Ammon's horn (tissue), 1 donor: ENCODE measurements at regions not wholly inside any gene's neighbourhood (a gene's known extent, or its start where the extent isn't known, plus 50 kb on each side); places are given as distances from the start of the nearest gene placed in this dataset.
A peak's percentile ranks its signal among the peaks of the same experiment; 100 is the strongest.
"Not testable (repeated sequence)": the region's sequence is repeated elsewhere in the genome, so short reads cannot be mapped to it uniquely, and the experiment has no call there.

ENCODE experiments used
- DNase-seq: peaks from one replicate; pipeline ENCODE4 v3.0.0-alpha.2; 2016; ENCODE audit warnings: low spot score

- DNase-seq, result no peak
Measured at GRCh38 chr1:172717722-172718465, 59.0 kb downstream of the FASLG start.

- no peak for DNase-seq
Measured at GRCh38 chr1:172719066-172719627, 60.2 kb downstream of the FASLG start.

GRCh38 chr1:172719694-172720138 lies 60.8 kb downstream of the FASLG start:
- no peak for DNase-seq

- DNase-seq, result no peak
Measured at GRCh38 chr1:172720339-172720738, 61.4 kb downstream of the FASLG start.

- DNase-seq, result no peak
Measured at GRCh38 chr1:172723251-172723650, 64.3 kb downstream of the FASLG start.

GRCh38 chr1:172724232-172724631 lies 65.3 kb downstream of the FASLG start:
- no peak for DNase-seq

GRCh38 chr1:172724765-172725613 lies 66.1 kb downstream of the FASLG start:
- DNase-seq, result no peak

GRCh38 chr1:172726740-172727139 lies 67.8 kb downstream of the FASLG start:
- DNase-seq, result no peak

GRCh38 chr1:172727275-172727857 lies 68.5 kb downstream of the FASLG start:
- no peak for DNase-seq

- DNase-seq, result no peak
Measured at GRCh38 chr1:172727956-172728603, 69.2 kb downstream of the FASLG start.

GRCh38 chr1:172728705-172729104 lies 69.8 kb downstream of the FASLG start:
- not testable (repeated sequence) for DNase-seq

- DNase-seq, result no peak
Measured at GRCh38 chr1:172732427-172732826, 73.5 kb downstream of the FASLG start.

GRCh38 chr1:172733815-172734214 lies 74.9 kb downstream of the FASLG start:
- no peak for DNase-seq

GRCh38 chr1:172738389-172738788 lies 79.5 kb downstream of the FASLG start:
- DNase-seq, result no peak

- no peak for DNase-seq
Measured at GRCh38 chr1:172742599-172743500, 83.9 kb downstream of the FASLG start.

- DNase-seq, result peak; percentile 72
Measured at GRCh38 chr1:172745014-172745413, 86.1 kb downstream of the FASLG start.

GRCh38 chr1:172746091-172746949 lies 87.4 kb downstream of the FASLG start:
- DNase-seq, result peak; percentile 33

- DNase-seq, result no peak
Measured at GRCh38 chr1:172748201-172748600, 89.3 kb downstream of the FASLG start.

GRCh38 chr1:172751683-172752082 lies 92.8 kb downstream of the FASLG start:
- DNase-seq, result no peak

GRCh38 chr1:172753964-172754363 lies 95.1 kb downstream of the FASLG start:
- no peak for DNase-seq
